ENCODE measurements at regions not wholly inside any gene's neighbourhood (a gene's known extent, or its start where the extent isn't known, plus 50 kb on each side); places are given as distances from the start of the nearest gene placed in this dataset.

- Histone ChIP-seq H3K4me3 (ENCODE audit: low read depth, low read length) (no peak overlapping the region), H3K36me3 (no peaks in the 10 kb centered on the region), H3K9me3 (ENCODE audit: severe bottlenecking) (peaks cover 35% of the 10 kb centered on the region), H3K27ac (no peak overlapping the region), H3K27me3 (ENCODE audit: insufficient read depth, low read depth, severe bottlenecking) (peaks cover 96% of the 10 kb centered on the region)
- DNase-seq: no peak
- no peak for TF ChIP-seq CTCF (IDR thresholded peaks at IDR 0.05; ENCODE audit: low read depth, low read length)
Observed at GRCh38 chr6:27132532-27133280, 114.8 kb upstream of the PRSS16 start.

- Histone ChIP-seq H3K27ac (no peak overlapping the region), H3K4me3 (ENCODE audit: low read depth, low read length) (no peak overlapping the region), H3K9me3 (ENCODE audit: severe bottlenecking) (peaks cover 35% of the 10 kb centered on the region), H3K27me3 (ENCODE audit: insufficient read depth, low read depth, severe bottlenecking) (peaks cover 100% of the 10 kb centered on the region), H3K36me3 (no peaks in the 10 kb centered on the region)
- DNase-seq: no peak
- TF ChIP-seq CTCF (IDR thresholded peaks at IDR 0.05; ENCODE audit: low read depth, low read length): no peak
Observed at GRCh38 chr6:27133281-27134227, 113.9 kb upstream of the PRSS16 start.

- Histone ChIP-seq H3K4me3 (ENCODE audit: low read depth, low read length) (no peak overlapping the region), H3K27me3 (ENCODE audit: insufficient read depth, low read depth, severe bottlenecking) (peaks cover 100% of the 10 kb centered on the region), H3K9me3 (ENCODE audit: severe bottlenecking) (peaks cover 42% of the 10 kb centered on the region), H3K36me3 (no peaks in the 10 kb centered on the region), H3K27ac (no peak overlapping the region)
- TF ChIP-seq CTCF (IDR thresholded peaks at IDR 0.05; ENCODE audit: low read depth, low read length): no peak
- DNase-seq: no peak
Observed at GRCh38 chr6:27135087-27135657, 112.3 kb upstream of the PRSS16 start.

GRCh38 chr6:27136077-27136644 lies 111.3 kb upstream of the PRSS16 start:
- Histone ChIP-seq H3K9me3 (ENCODE audit: severe bottlenecking) (peaks cover 39% of the 10 kb centered on the region), H3K36me3 (no peaks in the 10 kb centered on the region), H3K27ac (no peak overlapping the region), H3K27me3 (ENCODE audit: insufficient read depth, low read depth, severe bottlenecking) (peaks cover 97% of the 10 kb centered on the region), H3K4me3 (ENCODE audit: low read depth, low read length) (no peak overlapping the region)
- TF ChIP-seq CTCF (IDR thresholded peaks at IDR 0.05; ENCODE audit: low read depth, low read length): no peak
- no peak for DNase-seq

- Histone ChIP-seq H3K4me3 (ENCODE audit: low read depth, low read length) (no peak overlapping the region), H3K27me3 (ENCODE audit: insufficient read depth, low read depth, severe bottlenecking) (peaks cover 97% of the 10 kb centered on the region), H3K9me3 (ENCODE audit: severe bottlenecking) (peaks cover 29% of the 10 kb centered on the region), H3K27ac (no peak overlapping the region), H3K36me3 (no peaks in the 10 kb centered on the region)
- no peak for DNase-seq
- TF ChIP-seq CTCF (IDR thresholded peaks at IDR 0.05; ENCODE audit: low read depth, low read length): no peak
Observed at GRCh38 chr6:27136978-27137814, 110.3 kb upstream of the PRSS16 start.

Measured in WERI-Rb-1 (cell line).